K562 (cell line): ENCODE measurements at regions not wholly inside any gene's neighbourhood (a gene's known extent, or its start where the extent isn't known, plus 50 kb on each side); places are given as distances from the start of the nearest gene placed in this dataset.

Source experiments
- ATAC-seq: fragments of 200-7000 bp; cut with Tn5 transposase; 3 replicates; pipeline ENCODE4 v1.9.1; 2020; ENCODE audit warnings: moderate library complexity
- BruUV-seq: library from RNA; stranded (reverse); fragments of 400-500 nt; replicated peaks from 2 replicates; lab custom pipeline; 2021; lab: Mats Ljungman, UMichigan
- CTCF ChIA-PET: fragments of 300-600 bp; formaldehyde crosslinking; extraction: SDS; loops from one replicate; lab custom pipeline; 2021; ENCODE audit warnings: low intra/inter-chr PET ratio; lab: Yijun Ruan, JAX
- POLR2A ChIA-PET: fragments of 300-600, 350-650 bp; sonication (Branson Sonifier 250); formaldehyde crosslinking; extraction: SDS; loops from one replicate; lab custom pipeline; 2021; ENCODE audit warnings: antibody characterized with exemption, inconsistent platforms; lab: Yijun Ruan, JAX
- DNase-seq, 4 experiments: peaks; one replicate each; pipeline versions ENCODE4 v3.0.0 to v3.0.0-alpha.2; 2011 to 2018; ENCODE audit warnings: low spot score in 3 of 4, mixed read lengths in 3 of 4; ENCODE audit errors: extremely low read depth in 1 of 4
- FAIRE-seq: peaks from 2 replicates; lab custom pipeline; 2011; peaks lifted over from hg19 to GRCh38; lab: Jason Lieb, UNC
- H2AFZ ChIP-seq: 2 replicates; pipeline ENCODE4 v1.6.0; 2011; ENCODE audit warnings: low read depth, low read length, control low read depth, inconsistent platforms
- H3K27ac ChIP-seq: fragments of 200-600 bp; 3 replicates; pipeline ENCODE4 v1.8.0; 2011; ENCODE audit warnings: low read depth, mild to moderate bottlenecking, control low read depth, inconsistent platforms, low read length, moderate library complexity, mixed read lengths; ENCODE audit errors: extremely low read depth
- H3K27me3 ChIP-seq, 2 experiments: fragments of 300-600 bp in 1 of 2; 2 replicates in 1 of 2; 3 replicates in 1 of 2; pipeline versions ENCODE4 v1.6.0 to v1.8.0; 2011; ENCODE audit warnings: inconsistent platforms in 2 of 2, low read length in 2 of 2, mild to moderate bottlenecking in 1 of 2, mixed read lengths in 1 of 2, moderate library complexity in 1 of 2; ENCODE audit not compliant: control insufficient read depth in 2 of 2, insufficient read depth in 2 of 2
- H3K36me3 ChIP-seq: fragments of 300-600 bp; 3 replicates; pipeline ENCODE4 v1.8.0; 2011; ENCODE audit warnings: mild to moderate bottlenecking, low read length, inconsistent platforms; ENCODE audit not compliant: control insufficient read depth, insufficient read depth
- H3K4me1 ChIP-seq, 2 experiments: fragments of 200-600 bp in 1 of 2; replicated peaks in 1 of 2; 2 replicates in 1 of 2; 3 replicates in 1 of 2; pipeline versions ENCODE4 v1.5.1 to v1.8.0; 2011; ENCODE audit warnings: inconsistent platforms in 2 of 2, low read length in 2 of 2, mild to moderate bottlenecking in 1 of 2, mixed read lengths in 1 of 2, moderate library complexity in 1 of 2; ENCODE audit not compliant: control insufficient read depth in 2 of 2, insufficient read depth in 2 of 2
- H3K4me2 ChIP-seq: 2 replicates; pipeline ENCODE4 v1.6.1; 2011; ENCODE audit warnings: low read length, control low read depth, inconsistent platforms, mixed read lengths; ENCODE audit not compliant: insufficient read depth
- H3K4me3 ChIP-seq: fragments of 200-600 bp; sonication (generic), shearing (Covaris generic); 2 replicates; pipeline ENCODE4 v1.5.1; 2016; ENCODE audit warnings: control low read depth, inconsistent platforms
- H3K79me2 ChIP-seq: fragments of 200-600 bp; 3 replicates; pipeline ENCODE4 v1.8.0; 2011; ENCODE audit warnings: low read length, inconsistent platforms; ENCODE audit not compliant: control insufficient read depth, insufficient read depth
- H3K9ac ChIP-seq, 2 experiments: 2 replicates each; pipeline versions ENCODE4 v1.6.0 to v1.6.1; 2011; ENCODE audit warnings: low read depth in 2 of 2, low read length in 2 of 2, control low read depth in 1 of 2, inconsistent platforms in 1 of 2, mild to moderate bottlenecking in 1 of 2, mixed read lengths in 1 of 2; ENCODE audit not compliant: insufficient read depth in 1 of 2
- H3K9me1 ChIP-seq: one replicate; pipeline ENCODE4 v1.6.0; 2011; ENCODE audit warnings: inconsistent platforms, mild to moderate bottlenecking, low read length, moderate library complexity; ENCODE audit not compliant: control insufficient read depth, insufficient read depth
- H3K9me3 ChIP-seq: replicated peaks from 2 replicates; pipeline ENCODE4 v1.5.1; 2011; ENCODE audit warnings: low read depth, low read length, inconsistent platforms; ENCODE audit not compliant: control insufficient read depth, insufficient read depth
- H4K20me1 ChIP-seq: replicated peaks from 2 replicates; pipeline ENCODE4 v1.6.1; 2011; ENCODE audit warnings: low read length, inconsistent platforms, mixed read lengths; ENCODE audit not compliant: control insufficient read depth, insufficient read depth
- CBFA2T3 ChIP-seq: fragments of 450-650 bp; IDR thresholded peaks from 2 replicates; pipeline ENCODE4 v1.6.1; 2017
- SMARCC2 ChIP-seq: fragments of 450-650 bp; IDR thresholded peaks from 2 replicates; pipeline ENCODE4 v1.6.1; 2017; ENCODE audit warnings: antibody characterized with exemption, moderate library complexity, mild to moderate bottlenecking, low read depth
- SMARCE1 ChIP-seq: fragments of 450-650 bp; IDR thresholded peaks from 2 replicates; pipeline ENCODE4 v1.7.1; 2016; ENCODE audit warnings: mild to moderate bottlenecking
- TCF7L2 ChIP-seq: fragments of 150-350 bp; IDR thresholded peaks from 2 replicates; pipeline ENCODE4 v1.6.1; 2016; ENCODE audit warnings: low read depth, mild to moderate bottlenecking, low read length, moderate library complexity
- TEAD2 ChIP-seq: fragments of 450-650 bp; IDR thresholded peaks from 2 replicates; pipeline ENCODE4 v1.6.1; 2016; ENCODE audit warnings: missing genetic modification characterization, control low read depth, missing compliant biosample characterization
- ZNF143 ChIP-seq: sonication (generic); formaldehyde crosslinking; IDR thresholded peaks from 2 replicates; pipeline ENCODE4 v1.9.0; 2022; ENCODE audit warnings: mild to moderate bottlenecking, missing genetic modification reagents
- ZZZ3 ChIP-seq: fragments of 450-650 bp; IDR thresholded peaks from 2 replicates; pipeline ENCODE4 v1.6.1; 2016; ENCODE audit warnings: antibody characterized with exemption, mild to moderate bottlenecking, moderate library complexity
- WGBS: fragments of 100-300 bp; shearing (Covaris generic); methylation state at CpG from one replicate; pipeline ENCODE4 v1.1.6; 2016; ENCODE audit warnings: low coverage, mixed read lengths; ENCODE audit not compliant: insufficient coverage; ENCODE audit errors: missing lambda C conversion rate; 5-methylcytosine and 5-hydroxymethylcytosine counted together
- in situ Hi-C: fragments of 300-500 bp; cut with MboI; formaldehyde crosslinking; loops from 4 replicates; pipeline ENCODE4 v1.15.0; 2018; ENCODE audit warnings: inconsistent platforms, mixed read lengths
- intact Hi-C: fragments of 100-400 bp; cut with micrococcal nuclease; formaldehyde crosslinking; loops from 2 replicates; pipeline ENCODE4 v1.14.2; 2022
- TF ChIP-seq, protein P1 (sequence below): fragments of 250-450 bp; sonication (Bioruptor Pico); IDR thresholded peaks from 2 replicates; pipeline ENCODE4 v1.4.0; 2020; ENCODE audit warnings: mild to moderate bottlenecking, moderate library complexity
- TF ChIP-seq, protein P2 (sequence below): IDR thresholded peaks from 2 replicates; pipeline ENCODE4 v1.6.1; 2011; ENCODE audit warnings: borderline replicate concordance, low read depth, mild to moderate bottlenecking, moderate library complexity, low read length; ENCODE audit not compliant: insufficient read depth, poor library complexity, severe bottlenecking

DNA sequence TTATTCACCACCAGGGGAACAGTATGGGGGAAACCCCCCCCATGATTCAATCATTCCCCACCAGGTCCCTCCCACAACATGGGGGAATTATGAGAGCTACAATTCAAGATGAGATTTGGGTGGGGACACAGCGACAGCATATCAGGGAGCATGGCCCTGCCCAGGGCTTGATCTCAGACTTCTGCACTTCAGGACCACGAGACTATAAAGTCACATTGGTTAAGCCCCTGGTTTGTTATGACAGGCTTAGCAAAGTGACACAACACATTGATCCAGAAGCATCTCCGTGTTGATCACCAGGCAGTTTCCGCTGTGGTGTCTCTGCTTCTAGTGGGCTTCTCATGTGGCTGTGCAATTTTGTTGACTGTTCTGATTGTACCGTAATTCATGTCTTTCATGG, 312.7 kb upstream of the C1orf174 start:
- no peak overlapping the region for H2AFZ ChIP-seq
- H3K9me3 ChIP-seq, result no peaks in the 10 kb centered on the region
- H3K36me3 ChIP-seq, result no peaks in the 10 kb centered on the region
- no TSS peak for BruUV-seq
- H3K4me3 ChIP-seq, result no peak overlapping the region
- no peaks in the 10 kb centered on the region for H3K4me1 ChIP-seq
- no peaks in the 10 kb centered on the region; the same call in 1 of the 2 replicates for H4K20me1 ChIP-seq
- H3K27ac ChIP-seq, result no peak overlapping the region
- DNase-seq, result no peak
- intact Hi-C loops (no loop called here), in situ Hi-C loops (no loop called here)
- WGBS, result 1% methylated on average over 5 of the region's 5 CpGs
- TF ChIP-seq SMARCE1 (no peak), TCF7L2 (no peak), ZNF143 (CRISPR knock-in tag) (no peak), SMARCC2 (no peak), ZZZ3 (no peak), CBFA2T3 (no peak), TEAD2 (tag) (no peak)
- TF ChIP-seq, protein P1, sequence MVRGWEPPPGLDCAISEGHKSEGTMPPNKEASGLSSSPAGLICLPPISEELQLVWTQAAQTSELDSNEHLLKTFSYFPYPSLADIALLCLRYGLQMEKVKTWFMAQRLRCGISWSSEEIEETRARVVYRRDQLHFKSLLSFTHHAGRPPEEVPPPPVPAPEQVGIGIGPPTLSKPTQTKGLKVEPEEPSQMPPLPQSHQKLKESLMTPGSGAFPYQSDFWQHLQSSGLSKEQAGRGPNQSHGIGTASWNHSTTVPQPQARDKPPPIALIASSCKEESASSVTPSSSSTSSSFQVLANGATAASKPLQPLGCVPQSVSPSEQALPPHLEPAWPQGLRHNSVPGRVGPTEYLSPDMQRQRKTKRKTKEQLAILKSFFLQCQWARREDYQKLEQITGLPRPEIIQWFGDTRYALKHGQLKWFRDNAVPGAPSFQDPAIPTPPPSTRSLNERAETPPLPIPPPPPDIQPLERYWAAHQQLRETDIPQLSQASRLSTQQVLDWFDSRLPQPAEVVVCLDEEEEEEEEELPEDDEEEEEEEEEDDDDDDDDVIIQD (CRISPR knock-in tag), result no peak
- TF ChIP-seq, protein P2, sequence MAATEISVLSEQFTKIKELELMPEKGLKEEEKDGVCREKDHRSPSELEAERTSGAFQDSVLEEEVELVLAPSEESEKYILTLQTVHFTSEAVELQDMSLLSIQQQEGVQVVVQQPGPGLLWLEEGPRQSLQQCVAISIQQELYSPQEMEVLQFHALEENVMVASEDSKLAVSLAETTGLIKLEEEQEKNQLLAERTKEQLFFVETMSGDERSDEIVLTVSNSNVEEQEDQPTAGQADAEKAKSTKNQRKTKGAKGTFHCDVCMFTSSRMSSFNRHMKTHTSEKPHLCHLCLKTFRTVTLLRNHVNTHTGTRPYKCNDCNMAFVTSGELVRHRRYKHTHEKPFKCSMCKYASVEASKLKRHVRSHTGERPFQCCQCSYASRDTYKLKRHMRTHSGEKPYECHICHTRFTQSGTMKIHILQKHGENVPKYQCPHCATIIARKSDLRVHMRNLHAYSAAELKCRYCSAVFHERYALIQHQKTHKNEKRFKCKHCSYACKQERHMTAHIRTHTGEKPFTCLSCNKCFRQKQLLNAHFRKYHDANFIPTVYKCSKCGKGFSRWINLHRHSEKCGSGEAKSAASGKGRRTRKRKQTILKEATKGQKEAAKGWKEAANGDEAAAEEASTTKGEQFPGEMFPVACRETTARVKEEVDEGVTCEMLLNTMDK, result no peak
- H3K79me2 ChIP-seq, result no peaks in the 10 kb centered on the region
- no peak for FAIRE-seq
- ATAC-seq, result no peak
- no peak overlapping the region for H3K9ac ChIP-seq
- H3K4me2 ChIP-seq, result no peak overlapping the region
- ChIA-PET CTCF (no interaction called here), POLR2A (no interaction called here)
- H3K27me3 ChIP-seq, result peaks cover 2 to 18% of the 10 kb centered on the region in 2 experiments; a peak in 3 of 5 replicates
- H3K9me1 ChIP-seq, result no peaks in the 10 kb centered on the region
